LNCAP (cell line): ENCODE measurements at regions not wholly inside any gene's neighbourhood (a gene's known extent, or its start where the extent isn't known, plus 50 kb on each side); places are given as distances from the start of the nearest gene placed in this dataset.

Experiments
- CTCF ChIP-seq: fragments of 450-650 bp; IDR thresholded peaks from 2 replicates; pipeline ENCODE4 v1.5.1; 2017; ENCODE audit warnings: mild to moderate bottlenecking

DNA sequence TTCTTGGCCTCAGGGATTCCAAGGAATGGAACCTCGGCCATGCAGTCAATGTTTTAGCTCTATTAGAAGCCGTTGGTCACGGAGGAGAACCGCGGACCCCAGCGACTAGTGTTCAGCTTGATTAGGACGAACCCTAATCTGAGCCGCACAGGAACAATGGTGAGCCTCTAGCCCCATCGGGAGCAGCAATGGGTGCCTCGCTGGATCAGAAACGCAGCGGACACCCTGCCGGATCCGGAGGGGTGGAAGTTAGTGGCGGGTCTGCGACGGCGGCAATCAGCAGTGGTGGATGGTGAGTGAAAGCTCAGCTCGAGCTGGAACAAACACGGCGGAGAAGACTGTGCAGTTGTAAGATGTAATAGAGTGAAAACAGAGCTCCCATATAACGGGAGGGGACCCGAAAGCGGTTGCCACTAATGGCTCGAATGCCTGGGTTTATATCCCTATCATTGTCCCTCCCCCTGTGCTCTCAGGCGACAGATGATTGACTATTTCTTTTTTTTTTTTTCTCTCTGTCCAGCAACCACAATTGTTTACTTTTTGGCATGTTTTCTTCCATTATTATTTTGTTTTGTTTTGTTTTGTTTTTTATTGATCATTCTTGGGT is 127.7 kb downstream of the ZNF664 start:
- no peak for TF ChIP-seq CTCF

DNA sequence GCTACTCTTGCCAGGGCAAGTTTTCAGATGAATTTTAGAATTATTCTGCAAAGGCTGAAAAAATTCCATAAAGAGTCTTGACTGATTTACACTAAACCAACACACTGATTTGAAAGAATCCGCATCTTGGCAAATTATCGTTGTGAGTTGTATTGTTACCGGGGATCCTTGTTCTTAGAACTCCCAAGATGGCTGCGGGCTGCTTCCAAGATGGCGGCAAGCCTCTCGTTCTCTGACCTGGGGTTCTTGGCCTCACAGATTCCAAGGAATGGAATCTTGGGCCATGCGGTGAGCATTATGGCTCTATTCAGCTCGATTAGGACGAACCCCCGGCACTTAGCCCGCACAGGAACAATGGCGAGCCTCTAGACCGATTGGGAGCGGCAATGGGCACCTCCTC is 132.5 kb downstream of the ZNF664 start:
- TF ChIP-seq CTCF = no peak

DNA sequence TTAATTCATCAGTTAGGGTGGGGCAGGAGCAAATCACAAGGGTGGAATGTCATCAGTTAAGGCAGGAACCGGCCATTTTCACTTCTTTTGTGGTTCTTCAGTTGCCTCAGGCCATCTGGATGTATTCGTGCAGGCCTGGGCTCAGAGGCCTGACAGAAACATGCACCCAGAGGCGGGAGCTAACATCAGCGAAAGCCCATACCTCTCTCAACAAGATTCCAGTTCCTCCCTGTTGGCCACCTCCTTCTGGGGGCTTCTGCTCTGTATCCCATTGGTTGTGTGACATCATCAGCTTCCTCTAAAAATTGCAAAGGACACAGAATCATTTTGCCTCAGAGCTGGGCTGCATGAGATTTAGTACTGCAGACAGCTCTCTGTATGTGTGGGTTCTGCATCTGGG is 134.3 kb downstream of the ZNF664 start:
- no peak for TF ChIP-seq CTCF

- no peak for TF ChIP-seq CTCF
Measured at GRCh38 chr12:124109760-124110159, 136.7 kb downstream of the ZNF664 start.

- no peak for TF ChIP-seq CTCF
Measured at GRCh38 chr12:124110372-124110883, 137.4 kb downstream of the ZNF664 start.

- TF ChIP-seq CTCF = no peak
Measured at GRCh38 chr12:124111006-124111405, 138.0 kb downstream of the ZNF664 start.

GRCh38 chr12:124114316-124114715 is 141.3 kb downstream of the ZNF664 start:
- TF ChIP-seq CTCF = no peak

DNA sequence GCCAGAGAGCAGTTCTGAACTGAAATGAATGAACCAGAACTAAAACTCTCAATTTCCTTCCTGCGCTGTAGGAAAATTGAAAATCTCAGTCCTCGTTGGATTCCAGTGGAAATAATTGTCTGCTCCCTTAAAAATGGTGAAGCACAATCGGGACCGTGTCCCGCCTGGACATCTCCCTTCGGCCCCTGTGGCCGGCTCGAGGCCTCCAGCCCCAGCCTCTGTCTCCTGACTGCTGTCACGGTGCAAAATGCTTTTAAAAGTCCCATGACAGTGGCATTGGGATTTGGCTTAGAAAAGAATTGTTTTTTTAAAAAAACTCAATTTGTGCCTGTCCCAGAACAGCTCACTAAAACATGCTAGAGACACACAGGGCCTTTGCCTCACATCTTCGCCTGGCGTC is 142.5 kb downstream of the ZNF664 start:
- no peak for TF ChIP-seq CTCF
